ENCODE measurements at regions not wholly inside any gene's neighbourhood (a gene's known extent, or its start where the extent isn't known, plus 50 kb on each side); places are given as distances from the start of the nearest gene placed in this dataset.

- H3K27ac ChIP-seq = no peak overlapping the region
- DNase-seq (no peak), ATAC-seq (no peak)
- intact Hi-C loops (cut with DNase I) = no loop called here
- H3K27me3 ChIP-seq (ENCODE audit: insufficient read depth in 3 of 3, low read length in 2 of 3) = peaks cover 0 to 4% (median 0%) of the 10 kb centered on the region in 3 donors
- 43 to 51% (median 48%) methylated on average over 14 of the region's 14 CpGs for WGBS, 3 donors
- H3K36me3 ChIP-seq (ENCODE audit: insufficient read depth in 1 of 2, low read depth in 1 of 2) = no peaks in the 10 kb centered on the region
- no peak for TF ChIP-seq CTCF (IDR thresholded peaks at IDR 0.05)
- no peaks in the 10 kb centered on the region for H3K4me1 ChIP-seq
- no peak overlapping the region for H3K4me3 ChIP-seq
- H3K9me3 ChIP-seq = no peaks in the 10 kb centered on the region
Measured at GRCh38 chr16:54545854-54546511, 259.4 kb upstream of the IRX3 start.

- intact Hi-C loops (cut with DNase I) = no loop called here
- H3K36me3 ChIP-seq (ENCODE audit: insufficient read depth in 1 of 2, low read depth in 1 of 2) = no peaks in the 10 kb centered on the region
- H3K27me3 ChIP-seq (ENCODE audit: insufficient read depth in 3 of 3, low read length in 2 of 3) = peaks cover 0 to 4% (median 0%) of the 10 kb centered on the region in 3 donors
- H3K4me1 ChIP-seq = no peaks in the 10 kb centered on the region
- WGBS, 3 donors = 70 to 89% (median 76%) methylated on average over 7 of the region's 7 CpGs
- no peak overlapping the region for H3K4me3 ChIP-seq
- H3K27ac ChIP-seq = no peak overlapping the region
- no peak for TF ChIP-seq CTCF (IDR thresholded peaks at IDR 0.05)
- ATAC-seq (no peak), DNase-seq (no peak)
- no peaks in the 10 kb centered on the region for H3K9me3 ChIP-seq
Measured at GRCh38 chr16:54544553-54545180, 258.1 kb upstream of the IRX3 start.

- H3K27ac ChIP-seq = no peak overlapping the region
- ATAC-seq = no peak
- DNase-seq = no peak
- peaks cover 0 to 4% (median 0%) of the 10 kb centered on the region in 3 donors for H3K27me3 ChIP-seq (ENCODE audit: insufficient read depth in 3 of 3, low read length in 2 of 3)
- no peaks in the 10 kb centered on the region for H3K4me1 ChIP-seq
- WGBS, 3 donors = 69 to 74% (median 70%) methylated on average over 13 of the region's 13 CpGs
- H3K4me3 ChIP-seq = no peak overlapping the region
- intact Hi-C loops (cut with DNase I) = no loop called here
- H3K36me3 ChIP-seq (ENCODE audit: insufficient read depth in 1 of 2, low read depth in 1 of 2) = no peaks in the 10 kb centered on the region
- no peak for TF ChIP-seq CTCF (IDR thresholded peaks at IDR 0.05)
- no peaks in the 10 kb centered on the region for H3K9me3 ChIP-seq
Measured at GRCh38 chr16:54542805-54543505, 256.4 kb upstream of the IRX3 start.

GRCh38 chr16:54540525-54541180 lies 254.1 kb upstream of the IRX3 start:
- DNase-seq (no peak), ATAC-seq (no peak)
- H3K4me3 ChIP-seq = no peak overlapping the region
- 90 to 92% (median 90%) methylated on average over 15 of the region's 15 CpGs for WGBS, 3 donors
- no peaks in the 10 kb centered on the region for H3K27me3 ChIP-seq (ENCODE audit: insufficient read depth in 3 of 3, low read length in 2 of 3)
- H3K27ac ChIP-seq = no peak overlapping the region
- TF ChIP-seq CTCF (IDR thresholded peaks at IDR 0.05) = no peak
- intact Hi-C loops (cut with DNase I) = no loop called here
- H3K4me1 ChIP-seq = no peaks in the 10 kb centered on the region
- H3K9me3 ChIP-seq = no peaks in the 10 kb centered on the region
- H3K36me3 ChIP-seq (ENCODE audit: insufficient read depth in 1 of 2, low read depth in 1 of 2) = no peaks in the 10 kb centered on the region

Data from psoas muscle (tissue), 7 donors.